ENCODE measurements at regions not wholly inside any gene's neighbourhood (a gene's known extent, or its start where the extent isn't known, plus 50 kb on each side); places are given as distances from the start of the nearest gene placed in this dataset.

DNA sequence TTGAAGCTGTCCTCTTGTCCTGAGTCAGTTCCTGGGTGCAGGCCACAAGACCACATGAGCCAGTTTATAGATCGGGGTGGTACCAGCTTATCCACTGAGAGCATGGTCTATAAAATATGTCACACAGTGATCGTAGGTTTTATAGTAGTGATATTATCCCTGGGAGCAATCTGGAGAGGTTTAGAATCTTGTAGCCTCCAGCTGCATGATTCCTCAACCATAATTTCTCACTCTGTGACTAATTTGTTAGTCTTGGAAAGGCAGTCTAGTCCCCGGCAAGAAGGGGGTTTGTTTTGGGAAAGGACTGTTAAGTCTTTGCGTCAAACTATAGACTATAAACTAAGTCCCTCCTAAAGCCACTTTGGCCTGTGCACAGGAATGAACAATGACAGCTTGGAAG, 693.0 kb upstream of the CADM2 start:
- TF ChIP-seq POLR2A (IDR thresholded peaks at IDR 0.05; ENCODE audit: extremely low read depth, insufficient read length) (no peak), MYC (IDR thresholded peaks at IDR 0.05; ENCODE audit: low read depth, low read length) (no peak)
- TF ChIP-seq, protein P1, sequence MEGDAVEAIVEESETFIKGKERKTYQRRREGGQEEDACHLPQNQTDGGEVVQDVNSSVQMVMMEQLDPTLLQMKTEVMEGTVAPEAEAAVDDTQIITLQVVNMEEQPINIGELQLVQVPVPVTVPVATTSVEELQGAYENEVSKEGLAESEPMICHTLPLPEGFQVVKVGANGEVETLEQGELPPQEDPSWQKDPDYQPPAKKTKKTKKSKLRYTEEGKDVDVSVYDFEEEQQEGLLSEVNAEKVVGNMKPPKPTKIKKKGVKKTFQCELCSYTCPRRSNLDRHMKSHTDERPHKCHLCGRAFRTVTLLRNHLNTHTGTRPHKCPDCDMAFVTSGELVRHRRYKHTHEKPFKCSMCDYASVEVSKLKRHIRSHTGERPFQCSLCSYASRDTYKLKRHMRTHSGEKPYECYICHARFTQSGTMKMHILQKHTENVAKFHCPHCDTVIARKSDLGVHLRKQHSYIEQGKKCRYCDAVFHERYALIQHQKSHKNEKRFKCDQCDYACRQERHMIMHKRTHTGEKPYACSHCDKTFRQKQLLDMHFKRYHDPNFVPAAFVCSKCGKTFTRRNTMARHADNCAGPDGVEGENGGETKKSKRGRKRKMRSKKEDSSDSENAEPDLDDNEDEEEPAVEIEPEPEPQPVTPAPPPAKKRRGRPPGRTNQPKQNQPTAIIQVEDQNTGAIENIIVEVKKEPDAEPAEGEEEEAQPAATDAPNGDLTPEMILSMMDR (IDR thresholded peaks at IDR 0.05; ENCODE audit: low read depth, low read length), result no peak
- TF ChIP-seq, protein P2, sequence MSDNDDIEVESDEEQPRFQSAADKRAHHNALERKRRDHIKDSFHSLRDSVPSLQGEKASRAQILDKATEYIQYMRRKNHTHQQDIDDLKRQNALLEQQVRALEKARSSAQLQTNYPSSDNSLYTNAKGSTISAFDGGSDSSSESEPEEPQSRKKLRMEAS (IDR thresholded peaks at IDR 0.05; ENCODE audit: low read depth, low read length), result no peak

Measured in NB4 (cell line).